ENCODE measurements at regions not wholly inside any gene's neighbourhood (a gene's known extent, or its start where the extent isn't known, plus 50 kb on each side); places are given as distances from the start of the nearest gene placed in this dataset.

DNA sequence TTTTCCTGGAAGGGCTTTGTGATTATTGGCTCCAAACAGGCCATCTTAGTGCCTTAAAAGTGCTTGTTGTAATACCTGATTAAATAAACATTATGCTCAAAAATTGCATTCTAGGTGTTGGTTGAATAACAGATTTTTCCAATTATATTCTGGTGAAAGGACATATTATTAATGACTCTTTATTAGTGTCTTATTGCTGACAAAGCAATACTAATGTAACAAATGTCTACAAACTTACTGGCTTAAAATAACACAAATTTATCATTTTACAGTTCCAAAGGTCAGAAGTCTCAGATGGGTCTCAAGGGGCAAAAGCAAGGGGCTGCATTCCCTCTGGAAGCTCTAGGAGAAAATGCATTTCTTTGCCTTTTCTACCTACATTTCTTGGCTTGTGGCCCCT, 86.9 kb upstream of the CPM start:
- Histone ChIP-seq H3F3A (ENCODE audit: control insufficient read depth, insufficient read depth) (no peaks in the 10 kb centered on the region), H3K27me3 (ENCODE audit: control insufficient read depth, low read length) (no peaks in the 10 kb centered on the region), H3K27ac (ENCODE audit: low read depth, low read length) (no peak overlapping the region), H3K4me2 (ENCODE audit: low read length) (no peak overlapping the region), H3K9me2 (replicated peaks; ENCODE audit: control insufficient read depth, low read length) (no peaks in the 10 kb centered on the region), H3K9me3 (ENCODE audit: control insufficient read depth, insufficient read depth, low read length) (no peaks in the 10 kb centered on the region), H3K79me2 (ENCODE audit: control insufficient read depth, low read length) (no peaks in the 10 kb centered on the region), H3K4me3 (ENCODE audit: low read length) (no peak overlapping the region), H3K36me3 (ENCODE audit: control insufficient read depth, low read length) (no peaks in the 10 kb centered on the region), H4K20me1 (ENCODE audit: control insufficient read depth, insufficient read depth, low read depth, low read length) (no peaks in the 10 kb centered on the region), H3K4me1 (ENCODE audit: control insufficient read depth, low read length) (no peaks in the 10 kb centered on the region)
- TF ChIP-seq, protein P1, sequence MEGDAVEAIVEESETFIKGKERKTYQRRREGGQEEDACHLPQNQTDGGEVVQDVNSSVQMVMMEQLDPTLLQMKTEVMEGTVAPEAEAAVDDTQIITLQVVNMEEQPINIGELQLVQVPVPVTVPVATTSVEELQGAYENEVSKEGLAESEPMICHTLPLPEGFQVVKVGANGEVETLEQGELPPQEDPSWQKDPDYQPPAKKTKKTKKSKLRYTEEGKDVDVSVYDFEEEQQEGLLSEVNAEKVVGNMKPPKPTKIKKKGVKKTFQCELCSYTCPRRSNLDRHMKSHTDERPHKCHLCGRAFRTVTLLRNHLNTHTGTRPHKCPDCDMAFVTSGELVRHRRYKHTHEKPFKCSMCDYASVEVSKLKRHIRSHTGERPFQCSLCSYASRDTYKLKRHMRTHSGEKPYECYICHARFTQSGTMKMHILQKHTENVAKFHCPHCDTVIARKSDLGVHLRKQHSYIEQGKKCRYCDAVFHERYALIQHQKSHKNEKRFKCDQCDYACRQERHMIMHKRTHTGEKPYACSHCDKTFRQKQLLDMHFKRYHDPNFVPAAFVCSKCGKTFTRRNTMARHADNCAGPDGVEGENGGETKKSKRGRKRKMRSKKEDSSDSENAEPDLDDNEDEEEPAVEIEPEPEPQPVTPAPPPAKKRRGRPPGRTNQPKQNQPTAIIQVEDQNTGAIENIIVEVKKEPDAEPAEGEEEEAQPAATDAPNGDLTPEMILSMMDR (IDR thresholded peaks at IDR 0.05; ENCODE audit: low read depth, low read length, poor library complexity, severe bottlenecking) = no peak
- no peak for TF ChIP-seq EZH2phosphoT487 (IDR thresholded peaks at IDR 0.05; ENCODE audit: borderline replicate concordance, low read length)

DNA sequence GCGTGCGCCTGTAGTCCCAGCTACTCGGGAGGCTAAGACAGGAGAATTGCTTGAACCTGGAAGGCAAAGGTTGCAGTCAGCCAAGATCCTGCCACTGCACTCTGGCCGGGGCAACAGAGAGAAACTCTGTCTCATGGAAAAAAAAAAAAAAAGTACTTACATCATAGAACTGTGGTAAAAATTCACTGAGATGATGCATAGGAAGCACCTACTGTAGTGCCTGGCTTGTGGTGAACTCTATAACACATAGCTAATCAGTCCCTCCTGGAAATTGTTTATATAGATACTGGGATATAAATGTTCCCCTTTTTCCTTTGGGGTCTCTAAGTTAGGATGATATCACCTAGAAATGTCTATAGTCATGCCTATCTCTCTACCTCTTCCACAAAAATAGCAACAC, 89.7 kb upstream of the CPM start:
- H3K79me2 ChIP-seq (ENCODE audit: control insufficient read depth, low read length) = no peaks in the 10 kb centered on the region
- no peaks in the 10 kb centered on the region for H3K9me2 ChIP-seq (replicated peaks; ENCODE audit: control insufficient read depth, low read length)
- H3K36me3 ChIP-seq (ENCODE audit: control insufficient read depth, low read length) = no peaks in the 10 kb centered on the region
- H3K4me2 ChIP-seq (ENCODE audit: low read length) = no peak overlapping the region
- H3K4me3 ChIP-seq (ENCODE audit: low read length) = no peak overlapping the region
- H3K9me3 ChIP-seq (ENCODE audit: control insufficient read depth, insufficient read depth, low read length) = no peaks in the 10 kb centered on the region
- no peak for TF ChIP-seq EZH2phosphoT487 (IDR thresholded peaks at IDR 0.05; ENCODE audit: borderline replicate concordance, low read length)
- TF ChIP-seq, protein P1 (IDR thresholded peaks at IDR 0.05; ENCODE audit: low read depth, low read length, poor library complexity, severe bottlenecking) = no peak
- H3K4me1 ChIP-seq (ENCODE audit: control insufficient read depth, low read length) = peaks cover 2% of the 10 kb centered on the region
- H4K20me1 ChIP-seq (ENCODE audit: control insufficient read depth, insufficient read depth, low read depth, low read length) = no peaks in the 10 kb centered on the region
- H3K27ac ChIP-seq (ENCODE audit: low read depth, low read length) = no peak overlapping the region
- H3F3A ChIP-seq (ENCODE audit: control insufficient read depth, insufficient read depth) = no peaks in the 10 kb centered on the region
- no peaks in the 10 kb centered on the region for H3K27me3 ChIP-seq (ENCODE audit: control insufficient read depth, low read length)

DNA sequence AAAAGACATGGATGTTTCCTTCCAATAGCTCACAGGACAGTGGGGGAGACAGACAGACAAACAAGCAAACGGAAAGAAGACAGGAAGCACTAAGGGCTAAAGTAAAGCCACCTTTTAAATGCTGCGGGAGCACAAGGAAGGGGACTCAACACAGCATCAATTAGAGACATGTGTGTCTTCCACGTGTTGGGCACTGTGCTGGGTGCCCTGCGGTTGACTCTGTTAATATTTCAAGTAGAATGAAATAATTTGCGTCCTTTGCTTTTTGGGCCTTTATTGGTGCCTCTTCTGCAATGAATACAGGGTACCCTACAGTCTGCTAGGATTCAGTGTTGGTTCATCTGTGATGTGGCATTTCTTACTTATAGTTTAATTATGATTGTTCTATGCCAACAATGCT, 90.9 kb upstream of the CPM start:
- Histone ChIP-seq H4K20me1 (ENCODE audit: control insufficient read depth, insufficient read depth, low read depth, low read length) (no peaks in the 10 kb centered on the region), H3K4me2 (ENCODE audit: low read length) (no peak overlapping the region), H3K4me3 (ENCODE audit: low read length) (no peak overlapping the region), H3K27me3 (ENCODE audit: control insufficient read depth, low read length) (no peaks in the 10 kb centered on the region), H3F3A (ENCODE audit: control insufficient read depth, insufficient read depth) (no peaks in the 10 kb centered on the region), H3K9me2 (replicated peaks; ENCODE audit: control insufficient read depth, low read length) (no peaks in the 10 kb centered on the region), H3K4me1 (ENCODE audit: control insufficient read depth, low read length) (peaks cover 8% of the 10 kb centered on the region), H3K27ac (ENCODE audit: low read depth, low read length) (no peak overlapping the region), H3K36me3 (ENCODE audit: control insufficient read depth, low read length) (no peaks in the 10 kb centered on the region), H3K9me3 (ENCODE audit: control insufficient read depth, insufficient read depth, low read length) (no peaks in the 10 kb centered on the region), H3K79me2 (ENCODE audit: control insufficient read depth, low read length) (no peaks in the 10 kb centered on the region)
- TF ChIP-seq, protein P1 (IDR thresholded peaks at IDR 0.05; ENCODE audit: low read depth, low read length, poor library complexity, severe bottlenecking) = no peak

DNA sequence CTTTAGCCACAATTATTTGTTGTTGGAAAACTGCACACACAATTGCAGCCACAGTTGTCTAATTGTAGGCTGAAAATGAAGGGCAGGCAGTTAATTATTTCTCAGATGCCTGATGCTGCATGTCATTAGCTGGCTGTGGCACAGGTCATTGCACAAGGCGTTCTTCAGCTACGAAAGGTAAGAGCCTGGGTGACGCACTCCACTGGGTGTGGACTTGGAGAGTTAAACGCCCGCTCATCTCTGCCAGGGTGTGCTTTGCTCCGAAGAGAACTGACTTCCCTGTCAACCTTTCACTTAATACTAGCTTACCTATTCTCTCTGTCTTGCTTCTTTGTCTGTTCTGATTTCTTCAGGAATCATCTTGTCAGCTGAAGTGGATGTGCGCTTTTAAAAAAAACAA, 91.4 kb upstream of the CPM start:
- Histone ChIP-seq H3K27me3 (ENCODE audit: control insufficient read depth, low read length) (no peaks in the 10 kb centered on the region), H3K36me3 (ENCODE audit: control insufficient read depth, low read length) (no peaks in the 10 kb centered on the region), H3K4me2 (ENCODE audit: low read length) (no peak overlapping the region), H3F3A (ENCODE audit: control insufficient read depth, insufficient read depth) (no peaks in the 10 kb centered on the region), H3K79me2 (ENCODE audit: control insufficient read depth, low read length) (no peaks in the 10 kb centered on the region), H4K20me1 (ENCODE audit: control insufficient read depth, insufficient read depth, low read depth, low read length) (no peaks in the 10 kb centered on the region), H3K9me3 (ENCODE audit: control insufficient read depth, insufficient read depth, low read length) (no peaks in the 10 kb centered on the region), H3K27ac (ENCODE audit: low read depth, low read length) (no peak overlapping the region), H3K4me1 (ENCODE audit: control insufficient read depth, low read length) (peaks cover 8% of the 10 kb centered on the region), H3K9me2 (replicated peaks; ENCODE audit: control insufficient read depth, low read length) (no peaks in the 10 kb centered on the region), H3K4me3 (ENCODE audit: low read length) (no peak overlapping the region)
- no peak for TF ChIP-seq EZH2phosphoT487 (IDR thresholded peaks at IDR 0.05; ENCODE audit: borderline replicate concordance, low read length)
- TF ChIP-seq, protein P1 (IDR thresholded peaks at IDR 0.05; ENCODE audit: low read depth, low read length, poor library complexity, severe bottlenecking) = no peak

Data from DOHH2 (cell line).